GM18858 (cell line): ENCODE measurements at regions not wholly inside any gene's neighbourhood (a gene's known extent, or its start where the extent isn't known, plus 50 kb on each side); places are given as distances from the start of the nearest gene placed in this dataset.
"Not testable (repeated sequence)": the region's sequence is repeated elsewhere in the genome, so short reads cannot be mapped to it uniquely, and the experiment has no call there.

Experiments
- ATAC-seq: cut with Tn5 transposase; IDR thresholded peaks from one replicate; pipeline ENCODE4 v1.9.1; 2021; ENCODE audit not compliant: unreplicated experiment

DNA sequence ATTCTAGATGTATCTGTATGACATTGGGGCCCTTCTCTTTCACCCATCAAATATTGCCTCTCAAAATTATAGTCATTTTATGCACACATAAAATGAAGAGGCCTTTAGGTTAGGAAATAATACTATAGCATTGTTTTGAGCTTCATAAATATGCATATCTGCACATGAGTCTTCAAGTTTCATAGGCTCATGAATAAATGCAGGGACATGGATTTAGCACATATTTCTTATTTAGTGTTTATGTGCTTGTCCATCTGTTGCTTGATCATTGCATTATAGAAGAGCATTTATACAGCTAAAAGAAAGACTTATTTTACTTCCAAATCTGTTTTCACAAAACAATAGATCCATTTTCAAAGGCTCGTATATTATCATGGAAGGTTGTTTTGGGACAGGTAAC is 455.8 kb downstream of the EPM2A start:
- no peak for ATAC-seq

- no peak for ATAC-seq
Measured at GRCh38 chr6:145279993-145280392, 455.3 kb downstream of the EPM2A start.

- not testable (repeated sequence) for ATAC-seq
Measured at GRCh38 chr6:145283209-145283608, 452.1 kb downstream of the EPM2A start.

DNA sequence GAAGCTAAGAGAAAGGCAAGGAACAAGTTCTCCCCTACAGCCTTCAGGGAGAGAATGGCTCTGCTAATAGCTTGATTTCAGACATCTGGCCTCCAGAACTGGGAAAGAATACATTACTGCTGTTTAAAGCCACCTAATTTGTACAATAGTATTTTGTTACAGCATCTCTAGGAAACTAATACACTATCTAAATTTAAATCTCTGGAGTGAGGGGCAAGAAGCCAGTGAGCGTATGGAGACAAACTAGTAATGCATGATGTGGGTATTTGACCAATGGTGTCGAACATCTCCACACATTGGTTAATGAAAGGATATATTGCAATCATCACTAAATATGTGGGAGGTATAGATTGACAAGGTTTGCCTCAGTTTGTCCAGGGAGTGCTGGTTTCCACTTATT is 451.5 kb downstream of the EPM2A start:
- ATAC-seq: no peak

GRCh38 chr6:145286916-145287315 is 448.4 kb downstream of the EPM2A start:
- ATAC-seq: no peak

DNA sequence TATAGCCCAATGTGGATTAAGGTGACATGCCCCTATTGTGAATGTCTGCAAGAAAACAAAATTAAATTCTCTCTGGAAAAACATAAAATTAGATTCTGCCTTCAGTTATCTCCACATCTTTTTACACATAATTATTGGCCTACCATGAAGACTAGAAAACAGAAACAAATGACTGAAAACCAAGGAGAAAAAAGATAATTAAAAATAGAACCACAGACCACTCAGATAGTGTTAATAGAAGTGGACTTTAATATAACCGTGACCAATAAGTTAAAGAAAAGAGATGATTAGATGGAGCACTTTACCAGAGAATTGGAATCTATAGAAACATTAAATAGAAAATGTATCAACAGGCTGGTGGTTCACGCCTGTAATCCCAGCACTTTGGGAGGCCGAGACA is 445.7 kb downstream of the EPM2A start:
- ATAC-seq: no peak

DNA sequence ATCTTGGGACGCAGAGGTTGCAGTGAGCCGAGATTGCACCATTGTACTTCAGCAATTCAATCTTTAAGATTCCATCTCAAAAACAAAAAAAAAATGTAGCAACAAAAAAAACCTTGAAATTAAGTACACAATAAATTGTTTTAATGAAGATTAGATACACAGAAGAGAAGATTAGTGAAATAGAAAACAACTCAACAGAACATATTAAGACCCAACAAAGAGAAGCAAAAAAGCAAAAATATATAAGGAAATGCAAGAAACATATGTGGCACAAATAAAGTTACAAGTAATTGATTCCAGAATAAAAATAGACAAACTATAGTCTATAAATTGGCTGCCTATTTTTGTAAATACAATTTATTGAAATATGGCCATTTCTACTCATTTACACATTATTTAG is 445.2 kb downstream of the EPM2A start:
- ATAC-seq: no peak

DNA sequence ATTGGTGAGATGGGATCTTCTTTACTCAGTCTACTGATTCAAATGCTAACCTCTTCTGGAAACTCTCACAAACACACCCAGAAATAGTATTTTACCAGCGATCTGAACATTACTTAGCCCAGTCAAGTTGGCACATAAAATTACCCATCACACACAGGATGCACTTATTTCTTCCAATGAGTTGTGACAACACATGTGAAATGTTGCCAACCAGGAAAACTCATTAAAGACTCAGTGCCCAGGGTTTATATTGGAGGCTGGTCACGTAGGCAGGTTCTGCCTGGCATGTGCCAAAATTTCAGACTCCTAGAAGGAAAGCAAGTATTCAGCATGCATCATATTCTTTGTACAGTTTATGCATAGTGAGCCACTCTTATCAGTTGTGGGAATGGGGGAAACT is 443.3 kb downstream of the EPM2A start:
- ATAC-seq: no peak

- no peak for ATAC-seq
Measured at GRCh38 chr6:145294942-145295341, 440.4 kb downstream of the EPM2A start.

DNA sequence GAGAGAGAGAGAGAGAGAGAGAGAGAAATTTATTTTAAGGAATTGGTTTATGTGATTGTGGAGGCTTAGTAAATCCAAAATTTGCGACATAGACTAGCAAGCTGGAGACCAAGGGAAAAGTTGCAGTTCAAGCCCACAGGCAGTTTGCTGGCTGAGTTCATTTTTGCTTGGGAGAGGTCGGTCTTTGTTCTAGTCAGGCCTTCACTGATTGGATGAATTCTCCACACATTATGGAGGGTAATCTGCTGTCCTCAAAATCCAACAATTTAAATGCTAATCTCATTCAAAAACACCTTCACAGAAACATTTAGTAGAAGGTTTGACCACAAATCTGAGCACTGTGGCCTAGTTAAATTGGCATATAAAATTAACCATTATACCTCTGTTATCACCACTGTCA is 439.6 kb downstream of the EPM2A start:
- no peak for ATAC-seq

- no peak for ATAC-seq
Measured at GRCh38 chr6:145305670-145306069, 429.6 kb downstream of the EPM2A start.

GRCh38 chr6:145306489-145306888 is 428.8 kb downstream of the EPM2A start:
- no peak for ATAC-seq

GRCh38 chr6:145309842-145310535 is 425.3 kb downstream of the EPM2A start:
- ATAC-seq: no peak

GRCh38 chr6:145312481-145312880 is 422.8 kb downstream of the EPM2A start:
- no peak for ATAC-seq

- ATAC-seq: no peak
Measured at GRCh38 chr6:145313041-145313855, 422.1 kb downstream of the EPM2A start.

DNA sequence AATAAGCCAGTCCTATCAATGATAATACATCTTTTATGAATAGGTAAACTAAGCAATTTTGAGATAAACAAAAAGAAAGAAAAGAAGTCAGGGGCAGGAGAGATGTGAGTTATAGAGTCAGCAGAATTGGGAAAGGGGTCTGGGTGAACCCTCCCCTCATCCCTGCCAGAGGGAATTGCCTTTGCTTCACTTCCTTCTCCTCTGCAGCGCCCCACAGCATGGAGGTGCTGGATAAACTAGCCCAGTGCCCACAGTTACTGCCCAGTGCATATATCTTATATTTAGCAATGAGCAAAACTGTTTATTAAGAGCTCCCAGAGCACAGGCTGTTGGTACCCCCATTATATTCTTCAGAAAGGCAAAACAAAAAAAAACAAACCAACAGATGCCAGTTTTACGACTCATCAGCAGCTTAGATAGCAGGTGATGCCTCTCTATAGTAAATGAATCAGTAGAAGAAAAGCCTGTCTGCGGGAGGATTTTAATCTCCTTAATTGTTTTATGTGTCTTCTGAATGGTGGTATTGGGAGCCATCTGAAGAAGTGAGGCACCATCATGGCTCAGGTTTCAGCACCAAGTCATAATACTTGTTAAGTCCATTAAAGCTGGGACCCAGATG is 419.2 kb downstream of the EPM2A start:
- ATAC-seq: no peak

DNA sequence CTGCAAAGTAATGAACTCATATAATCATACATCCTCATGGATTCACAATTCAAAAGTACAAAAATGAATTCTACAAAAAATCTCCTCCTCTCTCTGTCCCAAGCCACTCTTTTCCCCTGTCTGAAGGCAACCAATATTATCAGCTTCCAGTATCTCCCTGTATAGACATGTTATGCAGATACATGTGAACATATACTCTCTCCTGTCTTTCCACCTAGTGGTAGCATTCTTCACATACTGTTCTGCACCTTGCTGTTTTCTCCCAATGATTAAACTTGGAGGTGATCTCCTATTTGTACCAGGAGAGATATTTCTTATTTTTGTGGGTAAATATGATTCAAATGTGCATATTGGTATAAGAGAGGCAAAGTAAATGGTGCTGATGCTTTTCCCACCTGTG is 416.4 kb downstream of the EPM2A start:
- ATAC-seq: no peak

- ATAC-seq: no peak
Measured at GRCh38 chr6:145319605-145320004, 415.7 kb downstream of the EPM2A start.

DNA sequence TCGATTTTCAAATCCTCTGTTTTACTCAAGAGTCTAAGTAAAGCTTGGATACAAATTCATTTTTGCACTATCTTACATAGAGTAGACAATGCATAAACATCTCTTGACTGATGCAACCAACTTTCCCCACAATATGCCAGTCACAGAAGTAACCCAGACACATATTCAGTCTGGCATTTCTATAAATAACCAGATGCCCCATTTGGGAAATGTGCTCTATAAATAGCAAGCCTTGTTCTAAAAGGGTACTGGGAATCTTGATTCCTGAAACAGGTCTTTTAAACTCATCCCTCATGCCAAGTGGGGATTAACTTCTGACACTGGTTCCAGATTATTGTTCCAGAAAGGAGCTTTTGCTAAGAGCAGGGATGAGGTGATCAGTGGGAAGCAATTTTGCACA is 411.7 kb downstream of the EPM2A start:
- no peak for ATAC-seq

DNA sequence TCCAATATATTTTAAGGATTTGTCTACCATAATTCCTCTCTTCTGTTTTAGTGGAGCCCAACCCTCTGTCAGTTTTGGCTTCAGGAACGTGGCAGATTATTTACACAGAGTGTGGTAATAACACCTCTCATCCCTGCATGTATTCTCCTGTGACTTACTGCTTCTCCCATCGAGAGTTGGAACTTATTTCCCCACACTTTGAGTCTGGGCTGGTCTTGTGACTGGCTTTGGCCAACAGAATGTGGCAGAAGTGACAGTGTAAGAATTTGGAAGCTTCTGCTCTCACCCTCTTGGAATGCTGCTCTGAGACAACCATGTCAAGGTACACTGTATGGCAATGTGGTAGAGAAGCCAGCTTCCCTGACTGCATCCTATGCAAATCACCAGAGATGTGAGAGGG is 407.7 kb downstream of the EPM2A start:
- no peak for ATAC-seq

GRCh38 chr6:145329257-145329656 is 406.1 kb downstream of the EPM2A start:
- no peak for ATAC-seq

DNA sequence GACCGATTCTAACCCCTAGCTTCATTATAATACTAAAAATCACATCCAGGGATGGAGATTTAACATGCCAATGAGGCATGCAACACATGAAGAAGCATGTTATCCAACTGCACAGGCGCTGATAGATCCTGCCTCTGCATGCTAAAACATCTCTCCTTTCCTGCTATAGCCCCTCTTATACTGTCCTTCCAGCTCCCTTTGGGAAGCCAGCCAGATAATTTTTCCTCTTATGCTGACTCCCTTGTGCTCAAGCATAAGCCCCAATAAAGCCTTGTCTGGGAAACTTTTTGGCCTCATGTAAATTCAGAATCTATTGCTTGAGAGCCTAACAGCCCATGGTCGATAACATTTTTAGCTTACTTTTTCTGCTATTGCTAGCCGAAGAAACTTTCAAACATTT is 404.3 kb downstream of the EPM2A start:
- no peak for ATAC-seq
